ENCODE measurements at regions not wholly inside any gene's neighbourhood (a gene's known extent, or its start where the extent isn't known, plus 50 kb on each side); places are given as distances from the start of the nearest gene placed in this dataset.

DNA sequence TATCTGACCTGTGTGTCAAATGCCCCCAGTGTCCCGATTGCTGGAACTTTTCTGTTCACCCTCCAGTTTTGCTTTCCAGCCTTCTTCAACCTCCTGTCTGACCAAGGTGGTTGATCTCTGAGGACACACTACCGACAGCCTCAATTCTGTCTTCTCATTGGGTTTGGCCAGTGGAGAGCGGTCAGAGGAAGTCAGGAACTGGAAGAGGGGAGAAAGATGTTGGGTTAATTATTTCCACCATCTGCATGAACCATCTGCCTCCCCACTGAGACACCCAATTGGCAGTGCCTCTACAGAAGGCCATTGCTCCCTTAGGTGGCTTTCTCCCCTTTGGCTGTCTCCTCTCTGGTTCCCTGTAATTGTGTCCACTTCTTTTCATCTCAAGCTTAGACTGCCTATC, 154.3 kb upstream of the RAI14 start:
- TF ChIP-seq, protein P1, sequence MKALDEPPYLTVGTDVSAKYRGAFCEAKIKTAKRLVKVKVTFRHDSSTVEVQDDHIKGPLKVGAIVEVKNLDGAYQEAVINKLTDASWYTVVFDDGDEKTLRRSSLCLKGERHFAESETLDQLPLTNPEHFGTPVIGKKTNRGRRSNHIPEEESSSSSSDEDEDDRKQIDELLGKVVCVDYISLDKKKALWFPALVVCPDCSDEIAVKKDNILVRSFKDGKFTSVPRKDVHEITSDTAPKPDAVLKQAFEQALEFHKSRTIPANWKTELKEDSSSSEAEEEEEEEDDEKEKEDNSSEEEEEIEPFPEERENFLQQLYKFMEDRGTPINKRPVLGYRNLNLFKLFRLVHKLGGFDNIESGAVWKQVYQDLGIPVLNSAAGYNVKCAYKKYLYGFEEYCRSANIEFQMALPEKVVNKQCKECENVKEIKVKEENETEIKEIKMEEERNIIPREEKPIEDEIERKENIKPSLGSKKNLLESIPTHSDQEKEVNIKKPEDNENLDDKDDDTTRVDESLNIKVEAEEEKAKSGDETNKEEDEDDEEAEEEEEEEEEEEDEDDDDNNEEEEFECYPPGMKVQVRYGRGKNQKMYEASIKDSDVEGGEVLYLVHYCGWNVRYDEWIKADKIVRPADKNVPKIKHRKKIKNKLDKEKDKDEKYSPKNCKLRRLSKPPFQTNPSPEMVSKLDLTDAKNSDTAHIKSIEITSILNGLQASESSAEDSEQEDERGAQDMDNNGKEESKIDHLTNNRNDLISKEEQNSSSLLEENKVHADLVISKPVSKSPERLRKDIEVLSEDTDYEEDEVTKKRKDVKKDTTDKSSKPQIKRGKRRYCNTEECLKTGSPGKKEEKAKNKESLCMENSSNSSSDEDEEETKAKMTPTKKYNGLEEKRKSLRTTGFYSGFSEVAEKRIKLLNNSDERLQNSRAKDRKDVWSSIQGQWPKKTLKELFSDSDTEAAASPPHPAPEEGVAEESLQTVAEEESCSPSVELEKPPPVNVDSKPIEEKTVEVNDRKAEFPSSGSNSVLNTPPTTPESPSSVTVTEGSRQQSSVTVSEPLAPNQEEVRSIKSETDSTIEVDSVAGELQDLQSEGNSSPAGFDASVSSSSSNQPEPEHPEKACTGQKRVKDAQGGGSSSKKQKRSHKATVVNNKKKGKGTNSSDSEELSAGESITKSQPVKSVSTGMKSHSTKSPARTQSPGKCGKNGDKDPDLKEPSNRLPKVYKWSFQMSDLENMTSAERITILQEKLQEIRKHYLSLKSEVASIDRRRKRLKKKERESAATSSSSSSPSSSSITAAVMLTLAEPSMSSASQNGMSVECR (CRISPR knock-in tag; IDR thresholded peaks at IDR 0.05; ENCODE audit: borderline replicate concordance) = no peak
- TF ChIP-seq, protein P2, sequence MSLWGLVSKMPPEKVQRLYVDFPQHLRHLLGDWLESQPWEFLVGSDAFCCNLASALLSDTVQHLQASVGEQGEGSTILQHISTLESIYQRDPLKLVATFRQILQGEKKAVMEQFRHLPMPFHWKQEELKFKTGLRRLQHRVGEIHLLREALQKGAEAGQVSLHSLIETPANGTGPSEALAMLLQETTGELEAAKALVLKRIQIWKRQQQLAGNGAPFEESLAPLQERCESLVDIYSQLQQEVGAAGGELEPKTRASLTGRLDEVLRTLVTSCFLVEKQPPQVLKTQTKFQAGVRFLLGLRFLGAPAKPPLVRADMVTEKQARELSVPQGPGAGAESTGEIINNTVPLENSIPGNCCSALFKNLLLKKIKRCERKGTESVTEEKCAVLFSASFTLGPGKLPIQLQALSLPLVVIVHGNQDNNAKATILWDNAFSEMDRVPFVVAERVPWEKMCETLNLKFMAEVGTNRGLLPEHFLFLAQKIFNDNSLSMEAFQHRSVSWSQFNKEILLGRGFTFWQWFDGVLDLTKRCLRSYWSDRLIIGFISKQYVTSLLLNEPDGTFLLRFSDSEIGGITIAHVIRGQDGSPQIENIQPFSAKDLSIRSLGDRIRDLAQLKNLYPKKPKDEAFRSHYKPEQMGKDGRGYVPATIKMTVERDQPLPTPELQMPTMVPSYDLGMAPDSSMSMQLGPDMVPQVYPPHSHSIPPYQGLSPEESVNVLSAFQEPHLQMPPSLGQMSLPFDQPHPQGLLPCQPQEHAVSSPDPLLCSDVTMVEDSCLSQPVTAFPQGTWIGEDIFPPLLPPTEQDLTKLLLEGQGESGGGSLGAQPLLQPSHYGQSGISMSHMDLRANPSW (CRISPR knock-in tag; conservative IDR thresholded peaks at IDR 0.05; ENCODE audit: low read depth) = no peak
- TF ChIP-seq, protein P3, sequence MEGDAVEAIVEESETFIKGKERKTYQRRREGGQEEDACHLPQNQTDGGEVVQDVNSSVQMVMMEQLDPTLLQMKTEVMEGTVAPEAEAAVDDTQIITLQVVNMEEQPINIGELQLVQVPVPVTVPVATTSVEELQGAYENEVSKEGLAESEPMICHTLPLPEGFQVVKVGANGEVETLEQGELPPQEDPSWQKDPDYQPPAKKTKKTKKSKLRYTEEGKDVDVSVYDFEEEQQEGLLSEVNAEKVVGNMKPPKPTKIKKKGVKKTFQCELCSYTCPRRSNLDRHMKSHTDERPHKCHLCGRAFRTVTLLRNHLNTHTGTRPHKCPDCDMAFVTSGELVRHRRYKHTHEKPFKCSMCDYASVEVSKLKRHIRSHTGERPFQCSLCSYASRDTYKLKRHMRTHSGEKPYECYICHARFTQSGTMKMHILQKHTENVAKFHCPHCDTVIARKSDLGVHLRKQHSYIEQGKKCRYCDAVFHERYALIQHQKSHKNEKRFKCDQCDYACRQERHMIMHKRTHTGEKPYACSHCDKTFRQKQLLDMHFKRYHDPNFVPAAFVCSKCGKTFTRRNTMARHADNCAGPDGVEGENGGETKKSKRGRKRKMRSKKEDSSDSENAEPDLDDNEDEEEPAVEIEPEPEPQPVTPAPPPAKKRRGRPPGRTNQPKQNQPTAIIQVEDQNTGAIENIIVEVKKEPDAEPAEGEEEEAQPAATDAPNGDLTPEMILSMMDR (IDR thresholded peaks at IDR 0.05) = no peak
- TF ChIP-seq, protein P4, sequence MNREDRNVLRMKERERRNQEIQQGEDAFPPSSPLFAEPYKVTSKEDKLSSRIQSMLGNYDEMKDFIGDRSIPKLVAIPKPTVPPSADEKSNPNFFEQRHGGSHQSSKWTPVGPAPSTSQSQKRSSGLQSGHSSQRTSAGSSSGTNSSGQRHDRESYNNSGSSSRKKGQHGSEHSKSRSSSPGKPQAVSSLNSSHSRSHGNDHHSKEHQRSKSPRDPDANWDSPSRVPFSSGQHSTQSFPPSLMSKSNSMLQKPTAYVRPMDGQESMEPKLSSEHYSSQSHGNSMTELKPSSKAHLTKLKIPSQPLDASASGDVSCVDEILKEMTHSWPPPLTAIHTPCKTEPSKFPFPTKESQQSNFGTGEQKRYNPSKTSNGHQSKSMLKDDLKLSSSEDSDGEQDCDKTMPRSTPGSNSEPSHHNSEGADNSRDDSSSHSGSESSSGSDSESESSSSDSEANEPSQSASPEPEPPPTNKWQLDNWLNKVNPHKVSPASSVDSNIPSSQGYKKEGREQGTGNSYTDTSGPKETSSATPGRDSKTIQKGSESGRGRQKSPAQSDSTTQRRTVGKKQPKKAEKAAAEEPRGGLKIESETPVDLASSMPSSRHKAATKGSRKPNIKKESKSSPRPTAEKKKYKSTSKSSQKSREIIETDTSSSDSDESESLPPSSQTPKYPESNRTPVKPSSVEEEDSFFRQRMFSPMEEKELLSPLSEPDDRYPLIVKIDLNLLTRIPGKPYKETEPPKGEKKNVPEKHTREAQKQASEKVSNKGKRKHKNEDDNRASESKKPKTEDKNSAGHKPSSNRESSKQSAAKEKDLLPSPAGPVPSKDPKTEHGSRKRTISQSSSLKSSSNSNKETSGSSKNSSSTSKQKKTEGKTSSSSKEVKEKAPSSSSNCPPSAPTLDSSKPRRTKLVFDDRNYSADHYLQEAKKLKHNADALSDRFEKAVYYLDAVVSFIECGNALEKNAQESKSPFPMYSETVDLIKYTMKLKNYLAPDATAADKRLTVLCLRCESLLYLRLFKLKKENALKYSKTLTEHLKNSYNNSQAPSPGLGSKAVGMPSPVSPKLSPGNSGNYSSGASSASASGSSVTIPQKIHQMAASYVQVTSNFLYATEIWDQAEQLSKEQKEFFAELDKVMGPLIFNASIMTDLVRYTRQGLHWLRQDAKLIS (CRISPR knock-in tag; IDR thresholded peaks at IDR 0.05; ENCODE audit: borderline replicate concordance) = no peak
- TF ChIP-seq, protein P5, sequence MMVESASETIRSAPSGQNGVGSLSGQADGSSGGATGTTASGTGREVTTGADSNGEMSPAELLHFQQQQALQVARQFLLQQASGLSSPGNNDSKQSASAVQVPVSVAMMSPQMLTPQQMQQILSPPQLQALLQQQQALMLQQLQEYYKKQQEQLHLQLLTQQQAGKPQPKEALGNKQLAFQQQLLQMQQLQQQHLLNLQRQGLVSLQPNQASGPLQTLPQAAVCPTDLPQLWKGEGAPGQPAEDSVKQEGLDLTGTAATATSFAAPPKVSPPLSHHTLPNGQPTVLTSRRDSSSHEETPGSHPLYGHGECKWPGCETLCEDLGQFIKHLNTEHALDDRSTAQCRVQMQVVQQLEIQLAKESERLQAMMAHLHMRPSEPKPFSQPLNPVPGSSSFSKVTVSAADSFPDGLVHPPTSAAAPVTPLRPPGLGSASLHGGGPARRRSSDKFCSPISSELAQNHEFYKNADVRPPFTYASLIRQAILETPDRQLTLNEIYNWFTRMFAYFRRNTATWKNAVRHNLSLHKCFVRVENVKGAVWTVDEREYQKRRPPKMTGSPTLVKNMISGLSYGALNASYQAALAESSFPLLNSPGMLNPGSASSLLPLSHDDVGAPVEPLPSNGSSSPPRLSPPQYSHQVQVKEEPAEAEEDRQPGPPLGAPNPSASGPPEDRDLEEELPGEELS (CRISPR knock-in tag; IDR thresholded peaks at IDR 0.05) = no peak
- TF ChIP-seq FOXJ3 (CRISPR knock-in tag; IDR thresholded peaks at IDR 0.05; ENCODE audit: borderline replicate concordance) = no peak
- TF ChIP-seq, protein P6, sequence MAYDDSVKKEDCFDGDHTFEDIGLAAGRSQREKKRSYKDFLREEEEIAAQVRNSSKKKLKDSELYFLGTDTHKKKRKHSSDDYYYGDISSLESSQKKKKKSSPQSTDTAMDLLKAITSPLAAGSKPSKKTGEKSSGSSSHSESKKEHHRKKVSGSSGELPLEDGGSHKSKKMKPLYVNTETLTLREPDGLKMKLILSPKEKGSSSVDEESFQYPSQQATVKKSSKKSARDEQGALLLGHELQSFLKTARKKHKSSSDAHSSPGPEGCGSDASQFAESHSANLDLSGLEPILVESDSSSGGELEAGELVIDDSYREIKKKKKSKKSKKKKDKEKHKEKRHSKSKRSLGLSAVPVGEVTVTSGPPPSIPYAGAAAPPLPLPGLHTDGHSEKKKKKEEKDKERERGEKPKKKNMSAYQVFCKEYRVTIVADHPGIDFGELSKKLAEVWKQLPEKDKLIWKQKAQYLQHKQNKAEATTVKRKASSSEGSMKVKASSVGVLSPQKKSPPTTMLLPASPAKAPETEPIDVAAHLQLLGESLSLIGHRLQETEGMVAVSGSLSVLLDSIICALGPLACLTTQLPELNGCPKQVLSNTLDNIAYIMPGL (CRISPR knock-in tag; IDR thresholded peaks at IDR 0.05) = no peak
- TF ChIP-seq, protein P7, sequence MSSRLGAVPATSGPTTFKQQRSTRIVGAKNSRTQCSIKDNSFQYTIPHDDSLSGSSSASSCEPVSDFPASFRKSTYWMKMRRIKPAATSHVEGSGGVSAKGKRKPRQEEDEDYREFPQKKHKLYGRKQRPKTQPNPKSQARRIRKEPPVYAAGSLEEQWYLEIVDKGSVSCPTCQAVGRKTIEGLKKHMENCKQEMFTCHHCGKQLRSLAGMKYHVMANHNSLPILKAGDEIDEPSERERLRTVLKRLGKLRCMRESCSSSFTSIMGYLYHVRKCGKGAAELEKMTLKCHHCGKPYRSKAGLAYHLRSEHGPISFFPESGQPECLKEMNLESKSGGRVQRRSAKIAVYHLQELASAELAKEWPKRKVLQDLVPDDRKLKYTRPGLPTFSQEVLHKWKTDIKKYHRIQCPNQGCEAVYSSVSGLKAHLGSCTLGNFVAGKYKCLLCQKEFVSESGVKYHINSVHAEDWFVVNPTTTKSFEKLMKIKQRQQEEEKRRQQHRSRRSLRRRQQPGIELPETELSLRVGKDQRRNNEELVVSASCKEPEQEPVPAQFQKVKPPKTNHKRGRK (CRISPR knock-in tag; IDR thresholded peaks at IDR 0.05; ENCODE audit: borderline replicate concordance) = no peak
